RWPE2 (cell line): ENCODE measurements at regions not wholly inside any gene's neighbourhood (a gene's known extent, or its start where the extent isn't known, plus 50 kb on each side); places are given as distances from the start of the nearest gene placed in this dataset.

Source experiments
- ATAC-seq: fragments of 200-7000 bp; cut with Tn5 transposase; 3 replicates; pipeline ENCODE4 v1.9.1; 2021; ENCODE audit warnings: low read depth
- DNase-seq: peaks from one replicate; pipeline ENCODE4 v3.0.0-alpha.2; 2020; ENCODE audit warnings: low spot score
- H3K27ac ChIP-seq: fragments of 450-650 bp; 2 replicates; pipeline ENCODE4 v1.5.1; 2017; ENCODE audit warnings: mild to moderate bottlenecking; ENCODE audit not compliant: poor library complexity, severe bottlenecking
- H3K27me3 ChIP-seq: fragments of 250-450 bp; sonication (Bioruptor Pico); 2 replicates; pipeline ENCODE4 v1.5.1; 2021; ENCODE audit warnings: mild to moderate bottlenecking, moderate library complexity; ENCODE audit not compliant: insufficient read depth, poor library complexity, severe bottlenecking
- H3K36me3 ChIP-seq: fragments of 250-450 bp; sonication (Bioruptor Pico); 2 replicates; pipeline ENCODE4 v1.5.1; 2020; ENCODE audit warnings: low read depth, mild to moderate bottlenecking, moderate library complexity
- H3K4me1 ChIP-seq: fragments of 250-450 bp; sonication (Bioruptor Pico); 2 replicates; pipeline ENCODE4 v1.5.1; 2021; ENCODE audit warnings: mild to moderate bottlenecking, moderate library complexity; ENCODE audit not compliant: insufficient read depth, poor library complexity, severe bottlenecking
- H3K4me3 ChIP-seq: fragments of 250-450 bp; sonication (Bioruptor Pico); 2 replicates; pipeline ENCODE4 v1.5.1; 2021; ENCODE audit warnings: mild to moderate bottlenecking, moderate library complexity; ENCODE audit not compliant: severe bottlenecking
- H3K9me3 ChIP-seq: fragments of 250-450 bp; sonication (Bioruptor Pico); 2 replicates; pipeline ENCODE4 v1.5.1; 2021; ENCODE audit warnings: mild to moderate bottlenecking, moderate library complexity; ENCODE audit not compliant: severe bottlenecking
- CTCF ChIP-seq: fragments of 450-650 bp; IDR thresholded peaks from one replicate; pipeline ENCODE4 v1.5.1; 2017; ENCODE audit warnings: mild to moderate bottlenecking, moderate library complexity; ENCODE audit not compliant: poor library complexity, severe bottlenecking

DNA sequence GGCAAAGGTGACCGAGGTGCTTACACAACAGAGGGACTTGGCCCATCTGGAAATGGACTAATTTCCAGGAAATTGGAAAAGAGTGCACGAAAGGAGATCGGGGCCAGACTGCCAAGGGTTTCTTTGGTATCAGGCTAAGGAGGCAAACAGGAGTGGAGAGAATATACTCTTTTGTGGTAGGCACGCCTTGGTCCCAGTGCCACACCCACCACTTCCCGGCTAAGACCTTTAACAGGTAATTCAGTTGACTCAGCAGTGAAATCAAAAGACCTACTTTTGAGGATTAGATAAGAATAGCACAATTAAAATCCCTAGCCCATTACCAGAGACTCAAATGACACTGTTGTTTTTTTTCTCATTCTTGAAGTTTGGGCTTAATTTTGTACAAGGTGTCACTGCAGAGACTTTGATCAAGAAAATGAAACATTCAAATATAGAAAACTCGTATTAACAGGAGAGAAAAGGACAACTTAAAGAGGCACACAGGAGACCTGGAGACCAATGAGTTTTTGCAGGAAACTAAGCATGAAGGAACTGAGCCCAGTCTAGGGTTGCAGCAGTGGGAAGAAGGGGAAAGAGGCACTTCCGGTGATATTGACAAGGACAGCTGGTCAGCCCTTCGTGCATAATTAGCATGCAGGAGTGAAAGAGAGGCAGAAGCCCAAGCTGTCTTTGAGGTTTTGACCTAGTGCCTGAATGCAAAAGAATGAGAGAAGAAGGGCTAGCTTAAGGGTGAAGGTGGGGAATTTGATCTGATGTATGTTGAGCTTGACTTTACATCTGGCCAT lies 265.5 kb upstream of the CCL2 start:
- ATAC-seq (no peak), DNase-seq (no peak)
- H3K9me3 ChIP-seq, result no peaks in the 10 kb centered on the region
- no peaks in the 10 kb centered on the region for H3K27me3 ChIP-seq
- no peak overlapping the region for H3K4me3 ChIP-seq
- no peak for TF ChIP-seq CTCF
- H3K27ac ChIP-seq, result no peak overlapping the region
- no peaks in the 10 kb centered on the region for H3K36me3 ChIP-seq
- no peaks in the 10 kb centered on the region for H3K4me1 ChIP-seq

DNA sequence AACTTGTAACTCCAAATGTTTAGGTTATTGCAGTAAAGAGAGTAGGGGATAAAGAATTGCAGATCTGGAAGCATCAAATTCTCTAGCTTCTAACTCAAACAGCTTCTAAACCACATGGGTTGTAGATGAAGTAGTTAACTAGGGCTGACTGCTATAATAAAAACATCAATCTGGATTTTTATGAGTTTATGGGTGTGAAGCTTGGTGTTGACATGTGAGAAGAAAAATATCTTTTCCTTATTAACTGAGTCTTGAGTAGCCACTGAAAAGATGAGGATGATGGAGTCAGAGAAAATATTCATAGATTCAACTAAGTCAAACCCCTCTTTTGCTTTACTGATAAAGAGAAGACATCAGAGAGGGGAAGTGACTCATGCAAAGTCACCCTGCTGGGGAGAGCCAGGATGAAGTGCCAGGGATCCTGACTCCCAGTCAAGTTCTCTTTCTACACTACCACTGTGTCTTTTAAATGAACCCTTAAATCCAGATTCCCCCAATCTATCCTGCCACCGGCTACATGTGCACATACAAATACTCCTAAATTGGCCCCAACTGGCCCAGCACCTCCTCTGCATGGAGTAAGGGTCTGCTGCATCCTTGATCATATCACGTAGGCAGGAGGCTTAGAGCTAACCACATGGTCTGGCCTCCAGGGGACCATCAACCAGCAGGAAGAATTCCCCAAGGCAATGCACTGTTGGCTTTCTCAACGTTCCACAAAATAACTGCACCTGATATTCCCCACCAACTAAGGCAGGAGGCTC lies 264.0 kb upstream of the CCL2 start:
- TF ChIP-seq CTCF, result no peak
- Histone ChIP-seq H3K9me3 (no peaks in the 10 kb centered on the region), H3K4me3 (no peak overlapping the region), H3K27me3 (no peaks in the 10 kb centered on the region), H3K4me1 (no peaks in the 10 kb centered on the region), H3K27ac (no peak overlapping the region), H3K36me3 (no peaks in the 10 kb centered on the region)
- ATAC-seq (no peak), DNase-seq (no peak)

DNA sequence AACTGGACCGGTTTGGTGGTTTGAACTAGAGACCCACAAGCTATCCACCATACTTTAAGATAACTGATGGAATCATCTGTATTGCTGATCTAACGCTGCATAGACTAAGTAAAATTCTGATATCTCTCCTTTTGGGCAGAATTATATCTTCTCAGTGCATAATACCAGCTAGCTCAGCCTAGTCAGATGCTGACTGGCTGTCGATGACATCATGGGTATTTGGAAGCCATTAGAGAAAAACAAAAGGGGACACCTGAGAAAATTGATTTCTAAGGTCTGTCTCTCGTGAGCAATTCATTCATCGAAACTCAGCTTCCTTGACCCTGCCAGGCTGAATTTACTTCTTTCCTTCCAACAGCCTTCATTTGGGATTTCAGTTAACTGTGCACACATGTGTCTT lies 263.0 kb upstream of the CCL2 start:
- no peak for ATAC-seq
- H3K36me3 ChIP-seq, result no peaks in the 10 kb centered on the region
- no peaks in the 10 kb centered on the region for H3K27me3 ChIP-seq
- H3K27ac ChIP-seq, result no peak overlapping the region
- H3K9me3 ChIP-seq, result no peaks in the 10 kb centered on the region
- TF ChIP-seq CTCF, result no peak
- DNase-seq, result no peak
- no peaks in the 10 kb centered on the region for H3K4me1 ChIP-seq
- no peak overlapping the region for H3K4me3 ChIP-seq

DNA sequence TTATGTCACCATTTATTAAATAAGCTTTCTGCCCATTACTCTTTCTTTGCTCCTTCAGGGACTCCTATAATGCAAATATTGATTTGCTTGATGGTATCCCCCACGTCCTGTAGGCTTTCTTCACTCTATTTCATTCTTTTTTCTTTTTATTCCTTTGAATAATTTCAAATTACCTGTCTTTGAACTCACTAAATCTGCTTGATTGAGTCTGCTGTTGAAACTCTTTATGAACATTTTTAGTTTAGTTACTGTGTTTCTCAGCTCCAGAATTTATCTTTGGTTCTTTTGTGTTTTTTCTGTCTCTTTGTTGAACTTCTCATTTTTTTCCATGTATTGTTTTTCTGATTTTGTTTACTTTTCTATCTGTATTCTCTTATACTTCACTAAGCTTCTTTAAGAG lies 254.4 kb upstream of the CCL2 start:
- Histone ChIP-seq H3K27me3 (no peaks in the 10 kb centered on the region), H3K4me1 (no peaks in the 10 kb centered on the region), H3K9me3 (no peaks in the 10 kb centered on the region), H3K27ac (no peak overlapping the region), H3K4me3 (no peak overlapping the region), H3K36me3 (no peaks in the 10 kb centered on the region)
- DNase-seq, result no peak
- TF ChIP-seq CTCF, result no peak
- ATAC-seq, result no peak

DNA sequence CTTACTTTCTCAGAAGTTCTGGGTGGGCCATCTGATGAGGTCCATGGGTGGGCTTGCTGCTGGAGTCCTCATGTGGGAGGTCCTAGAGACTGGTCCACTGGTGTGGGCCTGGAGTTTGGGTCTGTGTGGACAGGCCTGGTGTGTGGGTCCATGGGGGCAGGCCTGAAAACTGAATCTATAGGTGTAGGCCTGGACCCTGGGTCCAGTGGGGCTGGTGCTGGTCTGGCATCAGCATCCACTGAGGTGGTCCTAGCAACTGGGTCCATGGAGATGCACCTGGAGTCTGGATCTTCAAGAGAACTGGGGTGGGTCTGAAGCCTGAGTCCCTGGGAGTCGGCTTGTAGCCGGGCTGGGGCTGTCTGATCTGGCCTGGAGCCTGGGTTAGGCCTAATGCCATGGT lies 253.8 kb upstream of the CCL2 start:
- ATAC-seq, result no peak
- H3K4me3 ChIP-seq, result no peak overlapping the region
- no peaks in the 10 kb centered on the region for H3K27me3 ChIP-seq
- no peak for TF ChIP-seq CTCF
- H3K9me3 ChIP-seq, result no peaks in the 10 kb centered on the region
- H3K36me3 ChIP-seq, result no peaks in the 10 kb centered on the region
- DNase-seq, result no peak
- H3K27ac ChIP-seq, result no peak overlapping the region
- no peaks in the 10 kb centered on the region for H3K4me1 ChIP-seq
